Epithelial cell of esophagus (primary cell): ENCODE measurements at regions not wholly inside any gene's neighbourhood (a gene's known extent, or its start where the extent isn't known, plus 50 kb on each side); places are given as distances from the start of the nearest gene placed in this dataset.
"Not testable (repeated sequence)": the region's sequence is repeated elsewhere in the genome, so short reads cannot be mapped to it uniquely, and the experiment has no call there.

Experiments
- DNase-seq: peaks from one replicate; pipeline ENCODE4 v3.0.0; 2010; ENCODE audit warnings: low read depth
- H3K4me3 ChIP-seq: 2 replicates; pipeline ENCODE4 v1.5.1; 2011; ENCODE audit warnings: mild to moderate bottlenecking, low read length, control low read depth
- TF ChIP-seq, protein P1 (sequence below): IDR thresholded peaks from 2 replicates; pipeline ENCODE4 v1.5.1; 2011; ENCODE audit warnings: low read depth, mild to moderate bottlenecking, low read length, control low read depth, inconsistent platforms; ENCODE audit not compliant: insufficient read depth; ENCODE audit errors: missing control alignments

DNA sequence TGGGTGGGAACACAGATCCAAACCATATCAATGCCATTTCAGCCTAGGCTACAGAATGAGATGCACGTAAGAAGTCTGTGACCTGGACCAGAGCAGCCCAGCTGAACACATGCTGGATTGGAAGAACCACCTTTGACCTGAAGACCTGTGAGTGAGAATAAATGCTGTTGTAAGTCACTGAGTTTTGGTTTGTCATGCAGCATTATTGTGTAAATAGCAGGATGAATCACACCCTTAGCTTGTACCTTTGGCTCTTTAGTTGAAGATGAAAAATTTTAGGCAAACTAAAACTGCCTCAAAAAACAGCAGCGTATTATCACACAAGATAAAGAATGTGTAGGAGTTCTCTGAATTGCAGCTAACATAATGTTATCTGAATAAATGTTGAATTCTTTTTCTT lies 199.4 kb upstream of the LRIG3 start:
- DNase-seq = peak; percentile 75
- H3K4me3 ChIP-seq = no peak overlapping the region
- TF ChIP-seq, protein P1, sequence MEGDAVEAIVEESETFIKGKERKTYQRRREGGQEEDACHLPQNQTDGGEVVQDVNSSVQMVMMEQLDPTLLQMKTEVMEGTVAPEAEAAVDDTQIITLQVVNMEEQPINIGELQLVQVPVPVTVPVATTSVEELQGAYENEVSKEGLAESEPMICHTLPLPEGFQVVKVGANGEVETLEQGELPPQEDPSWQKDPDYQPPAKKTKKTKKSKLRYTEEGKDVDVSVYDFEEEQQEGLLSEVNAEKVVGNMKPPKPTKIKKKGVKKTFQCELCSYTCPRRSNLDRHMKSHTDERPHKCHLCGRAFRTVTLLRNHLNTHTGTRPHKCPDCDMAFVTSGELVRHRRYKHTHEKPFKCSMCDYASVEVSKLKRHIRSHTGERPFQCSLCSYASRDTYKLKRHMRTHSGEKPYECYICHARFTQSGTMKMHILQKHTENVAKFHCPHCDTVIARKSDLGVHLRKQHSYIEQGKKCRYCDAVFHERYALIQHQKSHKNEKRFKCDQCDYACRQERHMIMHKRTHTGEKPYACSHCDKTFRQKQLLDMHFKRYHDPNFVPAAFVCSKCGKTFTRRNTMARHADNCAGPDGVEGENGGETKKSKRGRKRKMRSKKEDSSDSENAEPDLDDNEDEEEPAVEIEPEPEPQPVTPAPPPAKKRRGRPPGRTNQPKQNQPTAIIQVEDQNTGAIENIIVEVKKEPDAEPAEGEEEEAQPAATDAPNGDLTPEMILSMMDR = no peak

DNA sequence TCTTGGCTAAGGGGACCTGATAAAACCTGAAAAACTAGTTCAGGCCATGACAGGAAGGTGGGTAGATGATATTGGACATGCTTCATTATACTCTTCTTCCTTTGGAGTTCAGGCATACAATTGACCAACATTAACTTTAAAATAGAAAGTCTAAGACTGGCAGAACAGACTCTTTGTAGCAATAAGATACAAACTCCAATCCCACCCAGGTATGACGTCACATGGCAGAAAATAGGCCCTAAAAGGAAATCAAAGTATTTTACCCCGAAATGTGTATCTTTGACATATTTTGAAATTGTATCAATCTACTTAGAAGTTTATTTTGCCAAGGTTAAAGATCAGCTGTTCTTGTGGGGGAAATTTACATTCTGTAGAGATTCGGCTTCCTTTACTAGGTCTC lies 198.1 kb upstream of the LRIG3 start:
- TF ChIP-seq, protein P1 = no peak

DNA sequence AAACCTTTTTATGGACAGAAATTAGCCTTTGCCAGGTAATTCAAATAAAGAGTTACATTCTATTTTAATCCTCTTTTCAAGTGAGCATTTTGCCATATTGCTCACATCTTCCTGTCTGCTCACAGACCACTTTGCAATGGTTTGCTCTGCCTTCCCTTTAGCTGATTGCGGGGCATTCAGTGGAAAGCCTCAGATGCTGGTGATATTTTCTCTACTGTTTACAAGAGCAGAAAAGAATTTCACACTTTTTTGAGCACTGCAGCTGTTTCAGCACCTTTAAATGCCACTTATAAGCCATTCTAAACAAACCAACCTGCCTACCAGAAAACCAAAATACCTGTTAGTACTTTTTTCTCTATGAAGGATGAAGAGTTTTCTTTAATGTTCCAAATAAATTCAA lies 195.7 kb upstream of the LRIG3 start:
- TF ChIP-seq, protein P1 = no peak

More for the DNA sequence above, 198.1 kb upstream of the LRIG3 start:
- no peak overlapping the region for H3K4me3 ChIP-seq
- no peak for DNase-seq

DNA sequence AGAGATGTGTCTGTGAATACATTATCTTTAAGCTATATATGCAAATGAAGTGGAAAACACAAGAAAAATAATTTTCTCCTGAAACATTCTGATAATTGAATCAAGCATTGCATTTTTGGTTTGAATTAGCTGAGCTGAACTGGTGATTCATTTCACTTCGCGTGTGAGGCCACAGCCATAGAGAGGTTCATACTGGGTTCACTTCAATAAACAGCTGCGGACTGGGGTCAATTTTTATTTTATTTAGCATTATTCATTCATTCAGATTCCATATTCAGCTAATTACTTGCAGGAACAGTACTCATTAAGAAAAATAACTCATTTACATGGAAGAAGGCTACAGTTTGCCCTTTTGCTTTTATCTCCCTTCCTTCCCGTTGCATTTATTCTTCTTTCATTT lies 195.2 kb upstream of the LRIG3 start:
- DNase-seq = no peak
- TF ChIP-seq, protein P1 = no peak
- H3K4me3 ChIP-seq = no peak overlapping the region

More for the DNA sequence above, 195.7 kb upstream of the LRIG3 start:
- no peak overlapping the region for H3K4me3 ChIP-seq
- no peak for DNase-seq

DNA sequence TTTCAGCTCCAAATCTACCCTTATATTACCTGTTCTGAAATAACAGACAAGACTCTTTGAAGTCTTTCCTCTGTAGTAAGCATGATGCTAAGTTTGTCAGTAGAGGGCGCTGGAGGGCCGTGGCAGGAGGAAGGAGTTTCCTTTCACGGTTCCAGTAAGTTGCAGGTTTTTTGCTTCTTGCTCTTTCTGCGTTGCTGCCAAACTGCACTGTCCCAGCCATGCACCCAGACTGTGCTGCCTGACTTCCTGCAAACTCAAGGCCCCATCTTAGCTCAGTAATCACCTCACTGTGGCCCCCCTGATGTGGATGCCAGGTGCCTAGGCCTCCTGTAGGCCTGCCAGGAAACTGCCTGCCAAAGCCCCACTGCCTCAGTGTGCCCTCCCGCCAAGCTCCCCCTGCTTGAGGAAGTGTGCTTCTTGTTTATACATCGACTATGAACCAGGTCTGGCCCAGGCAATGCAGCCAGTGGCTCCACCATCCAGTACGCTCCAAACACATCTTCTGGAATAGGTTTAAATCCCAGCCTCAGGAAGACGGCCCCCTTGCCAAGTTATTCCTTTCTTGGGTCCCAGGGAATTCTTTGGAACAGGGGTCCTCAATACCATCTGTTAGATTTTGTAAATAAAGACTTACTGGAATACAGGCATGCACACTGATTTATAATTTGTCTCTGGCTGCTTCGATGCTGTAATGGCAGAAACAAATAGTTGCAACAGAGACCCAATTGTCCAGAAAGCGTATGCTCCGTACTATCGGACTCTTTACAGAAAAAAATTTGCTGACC lies 193.7 kb upstream of the LRIG3 start:
- DNase-seq = peak; percentile 85
- TF ChIP-seq, protein P1 = peak; percentile 98
- no peak overlapping the region for H3K4me3 ChIP-seq

DNA sequence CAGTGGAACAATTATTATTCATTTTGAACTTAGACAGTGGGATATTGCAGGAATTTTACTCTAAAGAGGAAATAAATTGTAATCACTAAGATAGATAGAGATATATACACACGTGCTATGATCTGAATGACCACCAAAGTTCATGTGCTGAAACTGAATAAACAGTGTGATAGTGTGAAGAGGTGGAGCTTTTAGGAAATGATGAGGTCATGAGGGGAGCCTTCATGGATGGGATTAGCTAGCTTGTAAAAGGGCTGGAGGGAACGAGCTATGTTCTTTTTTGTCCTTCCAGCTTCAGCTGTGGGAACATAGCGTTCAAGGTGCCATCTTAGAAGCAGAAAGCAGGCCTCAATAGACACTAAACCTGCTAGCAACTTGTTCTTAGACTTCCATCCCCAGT lies 191.5 kb upstream of the LRIG3 start:
- no peak for DNase-seq
- TF ChIP-seq, protein P1 = no peak
- H3K4me3 ChIP-seq = no peak overlapping the region

DNA sequence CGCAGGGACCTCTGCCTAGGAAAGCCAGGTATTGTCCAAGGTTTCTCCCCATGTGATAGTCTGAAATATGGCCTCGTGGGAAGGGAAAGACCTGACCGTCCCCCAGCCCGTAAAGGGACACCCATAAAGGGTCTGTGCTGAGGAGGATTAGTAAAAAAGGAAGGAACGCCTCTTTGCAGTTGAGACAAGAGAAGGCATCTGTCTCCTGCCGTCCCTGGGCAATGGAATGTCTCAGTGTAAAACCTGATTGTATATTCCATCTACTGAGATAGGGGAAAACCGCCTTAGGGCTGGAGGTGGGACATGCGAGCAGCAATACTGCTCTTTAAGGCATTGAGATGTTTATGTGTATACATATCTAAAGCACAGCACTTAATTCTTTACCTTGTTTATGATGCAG lies 188.2 kb upstream of the LRIG3 start:
- H3K4me3 ChIP-seq, DNase-seq: not testable (repeated sequence)

DNA sequence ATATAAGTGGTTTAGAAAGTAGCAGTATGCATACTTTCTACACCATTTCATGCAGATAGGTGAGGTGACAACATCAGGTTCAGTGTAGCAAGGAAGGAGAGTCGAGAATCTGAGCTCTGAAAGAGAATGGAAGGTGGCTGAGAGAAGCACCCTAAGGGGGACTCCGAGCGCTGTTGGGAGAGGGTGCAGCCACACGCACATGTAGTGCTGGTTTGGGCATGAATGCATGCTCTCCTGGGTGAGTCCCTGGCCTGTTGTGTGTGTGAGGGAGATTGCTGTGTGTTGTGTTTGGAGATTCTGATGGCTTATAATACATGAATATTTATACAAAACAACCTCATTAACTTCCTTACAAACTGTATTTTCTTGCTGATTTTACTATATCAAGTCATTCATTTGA lies 180.3 kb upstream of the LRIG3 start:
- no peak overlapping the region for H3K4me3 ChIP-seq
- TF ChIP-seq, protein P1 = no peak
- DNase-seq = no peak
